ENCODE measurements at regions not wholly inside any gene's neighbourhood (a gene's known extent, or its start where the extent isn't known, plus 50 kb on each side); places are given as distances from the start of the nearest gene placed in this dataset.

DNA sequence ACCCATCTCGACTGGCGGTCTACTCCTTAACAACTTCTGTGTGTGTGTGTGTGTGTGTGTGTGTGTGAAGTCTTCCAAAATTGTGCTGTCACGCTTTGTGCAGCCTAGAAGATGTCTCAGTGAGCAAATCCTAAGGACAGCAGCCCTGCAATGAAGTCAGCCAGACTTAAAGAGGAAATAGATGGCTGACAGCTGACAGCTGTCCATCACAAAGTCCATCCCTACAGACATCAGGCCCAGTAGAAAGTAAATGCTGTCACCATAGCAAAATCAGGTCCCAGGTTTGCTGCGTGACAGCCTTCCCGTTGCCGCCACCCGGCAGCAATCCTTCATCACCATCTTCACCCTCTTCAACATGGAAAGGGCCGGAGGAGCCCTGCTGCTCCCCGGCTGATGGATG, 416.0 kb downstream of the SOX9 start:
- TF ChIP-seq FOXP2 (optimal IDR thresholded peaks at IDR 0.05; ENCODE audit: borderline replicate concordance, extremely low read depth, extremely low read length, insufficient read depth), result no peak
- no peak for TF ChIP-seq POLR2AphosphoS5 (IDR thresholded peaks at IDR 0.05; ENCODE audit: low read depth, low read length)
- TF ChIP-seq, protein P1, sequence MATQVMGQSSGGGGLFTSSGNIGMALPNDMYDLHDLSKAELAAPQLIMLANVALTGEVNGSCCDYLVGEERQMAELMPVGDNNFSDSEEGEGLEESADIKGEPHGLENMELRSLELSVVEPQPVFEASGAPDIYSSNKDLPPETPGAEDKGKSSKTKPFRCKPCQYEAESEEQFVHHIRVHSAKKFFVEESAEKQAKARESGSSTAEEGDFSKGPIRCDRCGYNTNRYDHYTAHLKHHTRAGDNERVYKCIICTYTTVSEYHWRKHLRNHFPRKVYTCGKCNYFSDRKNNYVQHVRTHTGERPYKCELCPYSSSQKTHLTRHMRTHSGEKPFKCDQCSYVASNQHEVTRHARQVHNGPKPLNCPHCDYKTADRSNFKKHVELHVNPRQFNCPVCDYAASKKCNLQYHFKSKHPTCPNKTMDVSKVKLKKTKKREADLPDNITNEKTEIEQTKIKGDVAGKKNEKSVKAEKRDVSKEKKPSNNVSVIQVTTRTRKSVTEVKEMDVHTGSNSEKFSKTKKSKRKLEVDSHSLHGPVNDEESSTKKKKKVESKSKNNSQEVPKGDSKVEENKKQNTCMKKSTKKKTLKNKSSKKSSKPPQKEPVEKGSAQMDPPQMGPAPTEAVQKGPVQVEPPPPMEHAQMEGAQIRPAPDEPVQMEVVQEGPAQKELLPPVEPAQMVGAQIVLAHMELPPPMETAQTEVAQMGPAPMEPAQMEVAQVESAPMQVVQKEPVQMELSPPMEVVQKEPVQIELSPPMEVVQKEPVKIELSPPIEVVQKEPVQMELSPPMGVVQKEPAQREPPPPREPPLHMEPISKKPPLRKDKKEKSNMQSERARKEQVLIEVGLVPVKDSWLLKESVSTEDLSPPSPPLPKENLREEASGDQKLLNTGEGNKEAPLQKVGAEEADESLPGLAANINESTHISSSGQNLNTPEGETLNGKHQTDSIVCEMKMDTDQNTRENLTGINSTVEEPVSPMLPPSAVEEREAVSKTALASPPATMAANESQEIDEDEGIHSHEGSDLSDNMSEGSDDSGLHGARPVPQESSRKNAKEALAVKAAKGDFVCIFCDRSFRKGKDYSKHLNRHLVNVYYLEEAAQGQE (IDR thresholded peaks at IDR 0.05; ENCODE audit: insufficient read depth in 1 of 2, low read depth in 2 of 2, low read length in 2 of 2), result no peak
- TF ChIP-seq SIN3A (IDR thresholded peaks at IDR 0.05; ENCODE audit: borderline replicate concordance, insufficient read depth, low read length), result no peak
- no peak for TF ChIP-seq TAF1 (IDR thresholded peaks at IDR 0.05; ENCODE audit: borderline replicate concordance, insufficient read depth, low read length)

DNA sequence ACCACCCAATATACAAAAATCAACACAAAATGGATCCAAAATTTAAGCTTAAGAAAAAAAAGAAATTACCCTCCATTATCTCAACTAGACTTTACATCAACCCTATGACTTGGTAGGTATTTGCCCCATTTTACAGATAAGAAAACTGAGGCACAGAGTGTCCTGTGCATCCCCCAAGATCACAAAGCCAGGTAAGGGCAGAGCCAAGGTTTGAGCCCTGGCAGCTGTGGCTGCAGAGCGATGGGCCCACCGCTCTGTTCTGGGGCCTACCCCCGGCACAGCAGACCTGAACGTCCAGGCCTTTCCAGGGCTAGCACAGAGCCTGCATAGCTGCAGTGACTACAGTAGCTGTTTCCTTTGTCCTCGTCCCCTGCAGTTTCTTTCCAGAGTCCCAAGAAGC, 417.6 kb downstream of the SOX9 start:
- TF ChIP-seq TAF1 (IDR thresholded peaks at IDR 0.05; ENCODE audit: borderline replicate concordance, insufficient read depth, low read length) (no peak), SIN3A (IDR thresholded peaks at IDR 0.05; ENCODE audit: borderline replicate concordance, insufficient read depth, low read length) (no peak), POLR2AphosphoS5 (IDR thresholded peaks at IDR 0.05; ENCODE audit: low read depth, low read length) (no peak)

DNA sequence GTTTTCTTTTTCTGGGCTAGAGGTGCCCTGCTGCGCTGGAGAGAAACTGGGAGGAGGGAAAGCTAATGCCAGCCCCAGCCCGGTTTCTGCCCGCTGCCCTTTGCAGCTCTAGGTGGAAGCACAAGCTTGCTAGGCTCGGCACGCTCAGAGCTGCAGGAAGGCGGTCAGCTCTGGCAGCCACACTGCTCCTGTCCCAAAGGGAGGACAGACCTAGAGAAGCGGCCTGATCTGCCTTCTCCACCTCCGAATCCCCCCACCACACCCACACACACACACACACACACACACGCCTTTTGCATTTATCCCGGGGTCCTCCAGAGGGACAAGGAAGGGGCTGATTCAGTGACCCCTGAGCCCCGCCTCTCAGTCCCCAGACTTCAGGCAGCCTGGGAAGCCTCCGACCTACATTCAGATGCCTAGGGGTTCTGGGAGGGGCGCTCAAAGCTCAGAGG, 418.1 kb downstream of the SOX9 start:
- TF ChIP-seq SIN3A (IDR thresholded peaks at IDR 0.05; ENCODE audit: borderline replicate concordance, insufficient read depth, low read length) (no peak), FOXP2 (optimal IDR thresholded peaks at IDR 0.05; ENCODE audit: borderline replicate concordance, extremely low read depth, extremely low read length, insufficient read depth) (no peak), TAF1 (IDR thresholded peaks at IDR 0.05; ENCODE audit: borderline replicate concordance, insufficient read depth, low read length) (no peak), POLR2AphosphoS5 (IDR thresholded peaks at IDR 0.05; ENCODE audit: low read depth, low read length) (no peak)
- TF ChIP-seq, protein P1 (IDR thresholded peaks at IDR 0.05; ENCODE audit: insufficient read depth in 1 of 2, low read depth in 2 of 2, low read length in 2 of 2), result no peak

DNA sequence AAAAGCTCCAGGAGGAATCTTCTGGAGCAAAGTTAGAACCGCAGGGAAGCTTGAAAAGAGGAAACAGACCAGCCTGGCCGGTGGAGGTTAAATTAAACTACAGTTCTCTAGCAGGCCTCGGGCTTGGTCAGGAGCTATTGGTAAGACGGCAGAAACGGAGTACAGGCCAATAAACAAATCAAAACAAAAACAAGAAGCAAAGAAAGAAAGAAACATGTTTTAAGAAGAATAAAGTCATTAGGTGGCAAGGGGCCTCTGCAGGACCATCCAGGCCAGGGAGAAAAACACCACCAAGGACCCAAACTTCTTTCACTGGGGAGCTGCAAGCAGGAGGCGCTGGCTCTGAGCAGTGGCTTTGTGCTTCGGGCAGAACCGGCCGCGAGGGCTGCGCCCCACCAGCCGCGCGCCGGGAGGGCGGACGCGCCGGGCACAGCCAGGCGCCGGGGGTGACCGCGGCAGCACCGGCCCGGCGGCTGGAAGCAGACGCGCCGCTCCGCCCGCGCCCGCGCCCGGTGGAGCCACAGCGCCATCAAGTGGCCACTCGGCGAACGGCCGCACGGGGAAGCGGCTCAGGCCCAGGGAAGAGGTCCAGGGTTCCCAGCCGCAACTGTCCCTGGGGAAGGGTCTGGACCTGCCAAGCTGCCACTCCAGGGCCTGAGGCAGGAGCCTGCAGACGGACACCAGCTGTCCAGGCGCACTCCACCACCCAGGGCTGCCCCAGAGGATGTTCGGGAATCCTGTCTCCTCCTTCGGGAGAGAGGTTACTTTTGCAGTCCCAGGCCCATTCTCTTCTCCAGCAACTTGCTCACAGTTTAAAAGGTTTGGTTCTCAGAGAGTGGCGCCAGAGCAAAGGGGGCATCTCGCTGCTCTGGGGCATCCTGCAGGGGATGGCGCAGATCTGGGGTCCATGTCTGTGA, 419.4 kb downstream of the SOX9 start:
- TF ChIP-seq FOXP2 (optimal IDR thresholded peaks at IDR 0.05; ENCODE audit: borderline replicate concordance, extremely low read depth, extremely low read length, insufficient read depth) (peak; percentile 46), SIN3A (IDR thresholded peaks at IDR 0.05; ENCODE audit: borderline replicate concordance, insufficient read depth, low read length) (no peak)

DNA sequence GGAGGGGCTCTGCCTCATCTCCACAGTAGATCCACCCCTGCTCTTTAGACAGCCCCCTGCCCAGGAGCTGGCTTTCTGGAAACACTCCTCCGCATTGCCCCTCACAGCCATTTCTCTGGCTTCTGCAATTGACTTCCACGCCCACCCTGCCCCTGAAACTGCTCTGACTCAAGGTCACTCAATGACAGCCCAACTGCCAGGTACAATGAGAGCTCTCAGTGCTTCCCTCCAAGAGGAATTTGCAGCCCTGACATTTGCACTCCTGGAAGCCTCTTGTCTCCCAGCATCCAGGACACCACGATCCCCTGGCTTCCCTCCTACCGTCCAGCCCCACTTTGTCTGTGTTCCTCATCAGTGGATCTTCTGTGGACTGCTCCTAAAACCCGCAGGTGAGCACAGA, 421.5 kb downstream of the SOX9 start:
- TF ChIP-seq, protein P1 (IDR thresholded peaks at IDR 0.05; ENCODE audit: insufficient read depth in 1 of 2, low read depth in 2 of 2, low read length in 2 of 2), result no peak

DNA sequence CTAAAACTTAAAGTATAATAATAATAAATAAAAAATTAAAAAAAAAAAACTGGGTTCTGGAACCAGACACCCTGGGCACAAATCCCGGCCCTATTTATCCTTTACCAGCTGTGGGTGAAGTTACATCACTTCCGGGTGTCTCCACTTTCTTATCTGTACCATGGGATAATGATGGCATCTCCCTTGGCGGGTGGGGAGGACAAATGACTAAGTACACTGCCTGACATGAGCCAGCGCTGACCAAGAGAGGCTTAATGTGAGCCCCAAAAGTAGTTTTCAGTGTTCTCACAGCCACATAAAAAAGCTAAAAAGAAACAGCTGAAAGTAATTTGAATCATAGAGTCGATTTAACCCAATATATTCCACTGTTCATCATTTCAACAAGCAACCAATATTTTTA, 424.9 kb downstream of the SOX9 start:
- TF ChIP-seq POLR2AphosphoS5 (IDR thresholded peaks at IDR 0.05; ENCODE audit: low read depth, low read length), result no peak

Measured in PFSK-1 (cell line).